Stimulated activated CD8-positive, alpha-beta memory T cell treated with anti-CD3 and anti-CD28 coated beads, Interleukin-7, amount 100 ng/mL, for 4 hours (primary cell): ENCODE measurements at regions not wholly inside any gene's neighbourhood (a gene's known extent, or its start where the extent isn't known, plus 50 kb on each side); places are given as distances from the start of the nearest gene placed in this dataset.
"Not testable (repeated sequence)": the region's sequence is repeated elsewhere in the genome, so short reads cannot be mapped to it uniquely, and the experiment has no call there.

Experiments used
- DNase-seq, 2 donors: peaks; one replicate each; pipeline ENCODE4 v3.0.0-alpha.2; 2020; ENCODE audit warnings: low read depth in 2 of 2

GRCh38 chr5:109630093-109630492 is 59.6 kb upstream of the MAN2A1 start:
- DNase-seq: no peak

- no peak for DNase-seq
These were observed 61.1 kb upstream of the MAN2A1 start for GRCh38 chr5:109628591-109628990.

DNA sequence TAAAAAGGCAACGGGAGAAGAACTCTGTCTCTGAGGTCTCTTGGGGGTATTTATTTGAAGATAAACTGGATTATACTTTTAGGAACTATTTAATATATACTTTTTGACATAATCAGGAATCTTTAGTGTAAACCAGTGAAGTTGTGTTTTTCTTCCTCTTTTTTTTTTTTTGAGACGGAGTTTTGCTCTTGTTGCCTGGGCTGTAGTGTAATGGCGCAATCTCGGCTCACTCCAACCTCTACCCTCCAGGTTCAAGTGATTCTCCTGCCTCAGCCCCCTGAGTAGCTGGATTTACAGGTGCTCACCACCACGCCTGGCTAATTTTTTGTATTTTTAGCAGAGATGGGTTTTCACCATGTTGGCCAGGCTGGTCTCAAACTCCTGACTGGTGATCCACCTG is 68.5 kb upstream of the MAN2A1 start:
- not testable (repeated sequence) for DNase-seq

DNA sequence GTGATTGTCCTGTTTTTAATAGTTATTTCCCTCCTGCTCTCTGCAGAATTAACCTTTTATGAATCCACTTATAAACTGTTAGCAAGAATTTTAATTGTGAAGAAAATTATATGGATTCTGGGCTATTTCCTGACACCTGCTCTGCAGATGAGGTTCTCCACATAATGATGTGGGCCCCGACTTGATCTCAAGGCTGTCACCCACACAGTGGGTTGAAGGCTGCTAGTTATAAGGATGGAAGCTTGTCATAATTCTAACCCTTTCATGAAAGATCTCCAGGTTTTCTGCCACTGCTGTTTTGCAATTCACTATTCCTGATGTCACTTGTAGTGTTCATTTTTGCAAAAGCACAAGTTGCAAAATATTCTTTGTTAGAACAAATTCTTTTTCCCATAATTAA is 69.1 kb upstream of the MAN2A1 start:
- no peak for DNase-seq

GRCh38 chr5:109619606-109620005 is 70.1 kb upstream of the MAN2A1 start:
- no peak for DNase-seq

GRCh38 chr5:109619021-109619460 is 70.7 kb upstream of the MAN2A1 start:
- no peak for DNase-seq

- DNase-seq: no peak
These were observed 74.7 kb upstream of the MAN2A1 start for GRCh38 chr5:109614981-109615380.

GRCh38 chr5:109614301-109614700 is 75.4 kb upstream of the MAN2A1 start:
- no peak for DNase-seq

DNA sequence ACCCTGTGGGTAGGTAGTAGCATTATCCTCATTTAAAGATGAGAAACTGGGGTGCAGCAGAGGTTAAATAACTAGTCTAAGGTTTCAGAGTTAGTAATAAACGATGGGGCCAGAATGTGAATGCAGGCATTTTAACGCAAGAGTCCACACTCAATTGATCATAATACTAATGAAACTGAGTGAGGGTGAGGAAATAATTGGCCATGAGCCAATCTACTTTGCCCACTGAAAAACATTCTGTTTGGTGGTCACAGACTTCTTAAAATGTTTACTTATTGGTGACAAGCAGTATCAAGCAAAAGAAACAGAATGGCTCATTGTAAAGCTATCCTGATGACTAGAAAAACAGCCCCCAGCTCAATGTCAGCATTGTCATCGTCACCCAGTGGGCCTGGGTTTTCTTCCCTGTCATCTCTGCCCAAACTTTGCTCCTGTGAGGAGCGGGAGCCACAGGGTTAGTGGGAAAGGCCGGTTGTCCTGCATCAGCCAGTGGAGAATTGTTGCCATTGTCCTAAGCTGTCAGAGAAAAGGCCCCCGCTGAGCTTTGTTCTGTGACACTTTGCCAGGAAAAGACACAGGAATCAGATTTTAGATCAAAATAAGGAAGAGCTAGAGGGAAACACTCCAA is 77.3 kb upstream of the MAN2A1 start:
- no peak for DNase-seq

- DNase-seq: no peak
These were observed 78.2 kb upstream of the MAN2A1 start for GRCh38 chr5:109611505-109611904.

GRCh38 chr5:109611061-109611460 is 78.7 kb upstream of the MAN2A1 start:
- DNase-seq: no peak

- DNase-seq: no peak
These were observed 79.1 kb upstream of the MAN2A1 start for GRCh38 chr5:109610581-109610980.

- DNase-seq: no peak
These were observed 84.5 kb upstream of the MAN2A1 start for GRCh38 chr5:109605207-109605730.

- DNase-seq: no peak
These were observed 85.0 kb upstream of the MAN2A1 start for GRCh38 chr5:109604758-109605157.

DNA sequence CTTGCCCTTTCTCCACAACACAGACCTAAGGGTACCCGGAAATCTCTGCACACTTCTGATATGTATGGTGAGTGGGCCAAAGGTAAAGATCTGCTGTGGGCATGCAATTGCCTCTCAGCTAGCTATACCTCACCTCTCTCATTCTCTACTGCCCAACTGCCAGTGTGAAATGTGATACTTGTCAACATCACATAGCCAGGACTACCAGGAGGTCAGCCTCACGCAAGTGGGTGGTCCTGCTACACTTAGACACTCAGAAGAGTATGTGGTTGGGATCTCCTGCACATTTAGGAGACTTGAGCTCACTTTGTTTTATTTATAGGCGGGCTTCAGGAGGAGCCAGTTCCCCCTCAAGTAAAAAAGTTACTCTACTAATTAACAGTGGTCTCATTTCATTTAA is 88.0 kb upstream of the MAN2A1 start:
- DNase-seq: no peak

GRCh38 chr5:109597893-109598292 is 91.8 kb upstream of the MAN2A1 start:
- DNase-seq: no peak

GRCh38 chr5:109594217-109594616 is 95.5 kb upstream of the MAN2A1 start:
- no peak for DNase-seq

- no peak for DNase-seq
These were observed 98.9 kb upstream of the MAN2A1 start for GRCh38 chr5:109590799-109591198.

GRCh38 chr5:109589986-109590385 is 99.7 kb upstream of the MAN2A1 start:
- DNase-seq: no peak

DNA sequence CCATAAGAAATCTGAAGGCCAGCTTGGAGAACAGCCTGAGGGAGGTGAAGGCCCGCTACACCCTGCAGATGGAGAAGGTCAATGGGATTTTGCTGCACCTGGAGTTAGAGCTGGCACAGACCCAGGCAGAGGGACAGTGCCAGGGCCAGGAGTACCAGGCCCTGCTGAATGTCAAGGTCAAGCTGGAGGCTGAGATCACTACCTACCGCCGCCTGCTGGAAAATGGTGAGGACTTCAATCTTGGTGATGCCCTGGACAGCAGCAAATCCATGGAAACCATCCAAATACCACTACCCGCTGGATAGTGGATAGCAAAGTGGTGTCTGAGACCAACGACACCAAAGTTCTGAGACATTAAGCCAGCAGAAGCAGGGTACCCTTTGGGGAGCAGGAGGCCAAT is 100.5 kb upstream of the MAN2A1 start:
- DNase-seq: no peak

GRCh38 chr5:109588281-109589035 is 101.3 kb upstream of the MAN2A1 start:
- DNase-seq: no peak

- no peak for DNase-seq
These were observed 104.6 kb upstream of the MAN2A1 start for GRCh38 chr5:109584986-109585599.

GRCh38 chr5:109580225-109580624 is 109.5 kb upstream of the MAN2A1 start:
- no peak for DNase-seq
